ENCODE measurements at regions not wholly inside any gene's neighbourhood (a gene's known extent, or its start where the extent isn't known, plus 50 kb on each side); places are given as distances from the start of the nearest gene placed in this dataset.

GRCh38 chr1:37156646-37157045 is 122.3 kb upstream of the GRIK3 start:
- TF ChIP-seq POLR2AphosphoS5 (IDR thresholded peaks at IDR 0.05; ENCODE audit: borderline replicate concordance, low read depth, low read length) (no peak), EZH2 (IDR thresholded peaks at IDR 0.05) (no peak)
